HPDE6-E6E7 (cell line): ENCODE measurements at regions not wholly inside any gene's neighbourhood (a gene's known extent, or its start where the extent isn't known, plus 50 kb on each side); places are given as distances from the start of the nearest gene placed in this dataset.
A peak's percentile ranks its signal among the peaks of the same experiment; 100 is the strongest.

Experiments used
- DNase-seq: peaks from one replicate; pipeline ENCODE4 v3.0.0; 2011; ENCODE audit warnings: missing footprints; ENCODE audit errors: extremely low spot score

- DNase-seq = no peak
Measured at GRCh38 chr2:198807131-198807530, 650.6 kb downstream of the SATB2 start.

- no peak for DNase-seq
Measured at GRCh38 chr2:198795419-198795818, 662.3 kb downstream of the SATB2 start.

- no peak for DNase-seq
Measured at GRCh38 chr2:198791623-198792022, 666.1 kb downstream of the SATB2 start.

- DNase-seq = no peak
Measured at GRCh38 chr2:198788676-198789075, 669.1 kb downstream of the SATB2 start.

GRCh38 chr2:198782734-198783133 is 675.0 kb downstream of the SATB2 start:
- DNase-seq = no peak

- no peak for DNase-seq
Measured at GRCh38 chr2:198776616-198777406, 680.9 kb downstream of the SATB2 start.

- peak; percentile 4 for DNase-seq
Measured at GRCh38 chr2:198775737-198776136, 682.0 kb downstream of the SATB2 start.

- no peak for DNase-seq
Measured at GRCh38 chr2:198774576-198774975, 683.2 kb downstream of the SATB2 start.

GRCh38 chr2:198767694-198768093 is 690.0 kb downstream of the SATB2 start:
- DNase-seq = no peak

- no peak for DNase-seq
Measured at GRCh38 chr2:198763793-198764192, 693.9 kb downstream of the SATB2 start.

- no peak for DNase-seq
Measured at GRCh38 chr2:198762441-198762840, 695.3 kb downstream of the SATB2 start.

GRCh38 chr2:198757069-198757468 is 700.7 kb downstream of the SATB2 start:
- no peak for DNase-seq

- no peak for DNase-seq
Measured at GRCh38 chr2:198756166-198756565, 701.6 kb downstream of the SATB2 start.

GRCh38 chr2:198753101-198753500 is 704.6 kb downstream of the SATB2 start:
- no peak for DNase-seq

GRCh38 chr2:198749364-198749763 is 708.4 kb downstream of the SATB2 start:
- DNase-seq = no peak

GRCh38 chr2:198731842-198732399 is 725.8 kb downstream of the SATB2 start:
- DNase-seq = no peak

- no peak for DNase-seq
Measured at GRCh38 chr2:198720266-198720665, 737.5 kb downstream of the SATB2 start.

- DNase-seq = no peak
Measured at GRCh38 chr2:198717451-198717850, 740.3 kb downstream of the SATB2 start.

- no peak for DNase-seq
Measured at GRCh38 chr2:198715302-198715835, 742.4 kb downstream of the SATB2 start.

- no peak for DNase-seq
Measured at GRCh38 chr2:198712485-198712884, 745.3 kb downstream of the SATB2 start.

GRCh38 chr2:198711484-198711883 is 746.3 kb downstream of the SATB2 start:
- DNase-seq = no peak

GRCh38 chr2:198710562-198710961 is 747.2 kb downstream of the SATB2 start:
- DNase-seq = no peak

GRCh38 chr2:198706476-198707082 is 751.2 kb downstream of the SATB2 start:
- no peak for DNase-seq
